ENCODE measurements at regions not wholly inside any gene's neighbourhood (a gene's known extent, or its start where the extent isn't known, plus 50 kb on each side); places are given as distances from the start of the nearest gene placed in this dataset.

- TF ChIP-seq TSHZ2 (CRISPR knock-in tag; IDR thresholded peaks at IDR 0.05), result no peak
- no peak for TF ChIP-seq ZFP3 (CRISPR knock-in tag; IDR thresholded peaks at IDR 0.05)
- TF ChIP-seq CSDC2 (CRISPR knock-in tag; IDR thresholded peaks at IDR 0.05), result no peak
- TF ChIP-seq PATZ1 (CRISPR knock-in tag; IDR thresholded peaks at IDR 0.05; ENCODE audit: borderline replicate concordance), result no peak
- TF ChIP-seq BACH2 (CRISPR knock-in tag; IDR thresholded peaks at IDR 0.05; ENCODE audit: borderline replicate concordance), result no peak
- no peak for TF ChIP-seq ZNF70 (CRISPR knock-in tag; IDR thresholded peaks at IDR 0.05)
- no peak for TF ChIP-seq ZFP30 (CRISPR knock-in tag; IDR thresholded peaks at IDR 0.05)
- TF ChIP-seq TOX (CRISPR knock-in tag; IDR thresholded peaks at IDR 0.05; ENCODE audit: borderline replicate concordance), result no peak
Observed at GRCh38 chr7:115216652-115217051, 294.8 kb downstream of the MDFIC start.

Measured in SK-N-SH treated with all-trans-retinoic acid at 6 μM for 48 hours (cell line).